Endothelial cell of hepatic sinusoid (primary cell): ENCODE measurements at regions not wholly inside any gene's neighbourhood (a gene's known extent, or its start where the extent isn't known, plus 50 kb on each side); places are given as distances from the start of the nearest gene placed in this dataset.
"Not testable (repeated sequence)": the region's sequence is repeated elsewhere in the genome, so short reads cannot be mapped to it uniquely, and the experiment has no call there.

Experiments used
- in situ Hi-C: cut with HindIII; loops from 2 replicates; pipeline ENCODE4 v1.10.0; 2017; ENCODE audit warnings: low sequenced_read_pairs

GRCh38 chr22:26912655-26913345 lies 255.4 kb downstream of the MIAT start:
- in situ Hi-C loops: no loop called here

GRCh38 chr22:26914519-26915185 lies 257.3 kb downstream of the MIAT start:
- in situ Hi-C loops: no loop called here

- in situ Hi-C loops: no loop called here
Measured at GRCh38 chr22:26916236-26916635, 258.8 kb downstream of the MIAT start.

GRCh38 chr22:26918226-26918625 lies 260.8 kb downstream of the MIAT start:
- in situ Hi-C loops: no loop called here

GRCh38 chr22:26921726-26922125 lies 264.3 kb downstream of the MIAT start:
- in situ Hi-C loops: no loop called here

- in situ Hi-C loops: no loop called here
Measured at GRCh38 chr22:26922806-26923205, 265.4 kb downstream of the MIAT start.

- in situ Hi-C loops: no loop called here
Measured at GRCh38 chr22:26923531-26923930, 266.1 kb downstream of the MIAT start.

GRCh38 chr22:26927821-26928220 lies 270.4 kb downstream of the MIAT start:
- in situ Hi-C loops: no loop called here

- in situ Hi-C loops: no loop called here
Measured at GRCh38 chr22:26931471-26931870, 274.1 kb downstream of the MIAT start.

GRCh38 chr22:26933105-26933590 lies 275.8 kb downstream of the MIAT start:
- in situ Hi-C loops: no loop called here

- in situ Hi-C loops: no loop called here
Measured at GRCh38 chr22:26937213-26937612, 279.8 kb downstream of the MIAT start.

GRCh38 chr22:26939466-26939865 lies 282.1 kb downstream of the MIAT start:
- in situ Hi-C loops: no loop called here

- in situ Hi-C loops: no loop called here
Measured at GRCh38 chr22:26941896-26942636, 284.7 kb downstream of the MIAT start.

GRCh38 chr22:26942637-26942957 lies 285.2 kb downstream of the MIAT start:
- in situ Hi-C loops: no loop called here

- in situ Hi-C loops: no loop called here
Measured at GRCh38 chr22:26945565-26945964, 288.2 kb downstream of the MIAT start.

GRCh38 chr22:26949193-26949592 lies 291.8 kb downstream of the MIAT start:
- in situ Hi-C loops: no loop called here

GRCh38 chr22:26951139-26951538 lies 293.8 kb downstream of the MIAT start:
- in situ Hi-C loops: not testable (repeated sequence)

- in situ Hi-C loops: no loop called here
Measured at GRCh38 chr22:26952004-26952403, 294.6 kb downstream of the MIAT start.

- in situ Hi-C loops: no loop called here
Measured at GRCh38 chr22:26952451-26953011, 295.1 kb downstream of the MIAT start.

GRCh38 chr22:26953012-26953883 lies 295.9 kb downstream of the MIAT start:
- in situ Hi-C loops: no loop called here

GRCh38 chr22:26956371-26956770 lies 299.0 kb downstream of the MIAT start:
- in situ Hi-C loops: loop anchor here (5.0 kb wide), 1 partner anchor 46 kb away; no protein-coding TSS in a partner anchor
